GM12892 (cell line): ENCODE measurements at regions not wholly inside any gene's neighbourhood (a gene's known extent, or its start where the extent isn't known, plus 50 kb on each side); places are given as distances from the start of the nearest gene placed in this dataset.

Experiments used
- POLR2A ChIP-seq: IDR thresholded peaks from 2 replicates; pipeline ENCODE4 v1.6.1; 2011; ENCODE audit warnings: low read depth, low read length, control low read depth
- POLR2AphosphoS5 ChIP-seq: IDR thresholded peaks from 2 replicates; pipeline ENCODE4 v1.6.1; 2011; ENCODE audit warnings: low read depth, low read length, control low read depth
- TAF1 ChIP-seq: IDR thresholded peaks from 2 replicates; pipeline ENCODE4 v1.6.1; 2011; ENCODE audit warnings: low read depth, mild to moderate bottlenecking, control low read depth, low read length, borderline replicate concordance

- TF ChIP-seq POLR2A (no peak), POLR2AphosphoS5 (no peak), TAF1 (no peak)
These were observed 644.4 kb downstream of the PLCL1 start for GRCh38 chr2:198448789-198449188.
